Brain pericyte (primary cell): ENCODE measurements at regions not wholly inside any gene's neighbourhood (a gene's known extent, or its start where the extent isn't known, plus 50 kb on each side); places are given as distances from the start of the nearest gene placed in this dataset.
"Not testable (repeated sequence)": the region's sequence is repeated elsewhere in the genome, so short reads cannot be mapped to it uniquely, and the experiment has no call there.

Experiments used
- DNase-seq: peaks from one replicate; pipeline ENCODE4 v3.0.0-alpha.2; 2012; ENCODE audit warnings: low read depth, low spot score

DNA sequence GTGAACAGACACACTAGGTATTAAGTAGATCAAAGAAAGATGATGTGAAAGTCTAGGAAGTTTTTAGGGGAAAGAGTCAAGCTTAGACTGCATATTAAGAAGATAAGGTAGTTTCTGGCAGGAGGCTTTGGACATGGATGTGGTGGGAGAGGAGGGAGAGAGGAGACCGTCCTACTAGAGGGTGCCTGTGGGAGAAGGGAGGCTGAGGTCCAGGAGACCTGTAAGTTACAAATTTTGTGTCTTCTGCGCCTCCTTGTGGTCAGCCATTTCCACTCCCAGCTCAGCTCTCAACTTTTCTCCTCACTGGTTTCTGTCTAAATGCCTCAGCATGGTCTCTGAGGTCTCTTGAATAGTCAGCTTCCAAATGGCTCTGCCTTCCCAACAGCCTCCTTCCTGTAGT, 193.5 kb downstream of the UNC5CL start:
- no peak for DNase-seq

DNA sequence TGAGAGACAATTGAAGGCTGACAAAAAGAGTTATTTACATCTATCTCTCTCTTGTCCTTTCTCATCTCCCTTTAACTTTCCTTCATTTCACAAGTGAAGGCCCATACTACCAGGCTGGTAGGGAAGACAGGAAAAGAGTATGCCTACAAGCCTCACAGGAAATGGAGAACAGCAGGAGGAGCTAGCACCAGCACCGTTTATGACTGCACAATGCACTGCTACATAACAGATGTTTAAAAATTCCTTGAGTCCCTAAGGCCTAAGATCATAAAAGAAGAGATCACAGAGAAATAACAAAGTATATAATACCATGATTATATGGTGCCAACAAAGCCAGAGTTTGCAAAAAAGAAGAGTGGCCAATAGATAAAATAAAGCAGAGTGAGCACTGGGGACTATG, 194.8 kb downstream of the UNC5CL start:
- no peak for DNase-seq

DNA sequence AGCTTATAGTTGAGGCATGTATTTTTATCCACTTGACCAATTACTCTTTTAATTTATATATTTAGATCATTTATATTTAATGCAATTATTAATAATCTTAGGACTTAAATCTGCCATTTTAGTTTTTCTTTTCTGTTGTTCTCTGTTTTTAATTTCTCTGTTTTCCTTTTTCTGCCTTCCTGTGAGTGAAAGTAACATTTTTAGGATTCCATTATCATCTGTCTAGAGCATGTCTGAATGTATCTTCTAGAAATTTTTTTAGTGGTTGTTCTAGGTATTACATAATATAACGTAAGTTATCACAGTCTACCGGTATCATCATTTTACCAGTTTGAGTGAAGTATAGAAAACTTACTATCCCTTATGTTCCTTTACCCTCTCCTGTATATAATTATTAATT, 197.3 kb downstream of the UNC5CL start:
- DNase-seq = no peak

DNA sequence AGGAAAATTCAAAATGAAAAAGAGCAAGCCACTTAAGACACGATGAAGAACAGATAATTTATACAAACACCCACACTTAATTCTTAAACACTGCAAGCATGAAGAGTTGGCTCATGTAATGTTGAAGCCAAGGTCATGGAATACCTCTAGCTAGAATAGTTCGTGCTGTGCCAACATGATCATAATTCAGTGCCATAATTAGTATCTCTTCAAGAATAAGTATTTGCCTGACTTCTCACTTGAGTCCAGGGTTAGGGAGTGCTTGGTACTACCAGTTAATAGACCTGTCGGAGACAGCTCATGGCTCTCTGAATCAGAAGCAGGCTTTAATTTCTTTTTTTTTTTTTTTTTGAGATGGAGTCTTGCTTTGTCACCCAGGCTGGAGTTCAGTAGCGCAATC, 206.3 kb downstream of the UNC5CL start:
- no peak for DNase-seq

DNA sequence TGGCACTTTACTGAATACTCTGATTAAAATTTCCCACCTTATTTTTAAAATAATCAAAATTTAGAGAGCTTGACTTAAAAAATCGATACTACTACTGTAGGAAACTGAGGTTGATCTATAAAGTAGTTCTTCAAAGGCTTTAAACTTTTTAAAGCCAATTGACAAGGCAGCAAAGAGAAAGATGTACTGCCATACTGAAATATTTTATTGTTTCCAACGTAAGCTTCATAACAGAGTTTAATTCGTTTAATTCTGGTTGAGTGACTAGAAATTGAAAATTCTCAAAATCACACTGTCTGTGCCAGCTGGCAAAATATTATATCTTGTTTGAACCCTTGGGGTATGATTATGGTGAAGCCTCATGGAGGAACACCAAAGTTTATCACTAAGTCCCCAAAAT, 207.6 kb downstream of the UNC5CL start:
- no peak for DNase-seq

DNA sequence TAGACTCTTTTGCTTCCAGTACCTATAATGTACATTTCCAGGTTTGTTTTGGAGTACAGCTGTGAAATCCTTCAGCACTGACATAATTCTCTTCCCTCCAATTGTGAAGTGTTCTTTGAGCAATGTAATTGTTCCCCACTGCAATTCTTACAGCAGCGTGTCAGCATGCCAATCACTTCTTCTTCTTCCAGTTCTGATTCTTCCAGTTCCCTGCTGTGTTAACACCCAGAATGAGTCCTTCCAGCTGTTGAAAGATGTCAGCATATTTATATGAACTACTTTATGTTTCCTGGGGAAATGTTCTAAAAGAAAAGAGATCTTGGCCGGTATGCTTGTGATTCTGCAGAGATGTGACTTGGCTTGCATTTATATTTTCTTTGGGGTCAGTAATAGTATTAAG, 213.9 kb downstream of the UNC5CL start:
- no peak for DNase-seq

DNA sequence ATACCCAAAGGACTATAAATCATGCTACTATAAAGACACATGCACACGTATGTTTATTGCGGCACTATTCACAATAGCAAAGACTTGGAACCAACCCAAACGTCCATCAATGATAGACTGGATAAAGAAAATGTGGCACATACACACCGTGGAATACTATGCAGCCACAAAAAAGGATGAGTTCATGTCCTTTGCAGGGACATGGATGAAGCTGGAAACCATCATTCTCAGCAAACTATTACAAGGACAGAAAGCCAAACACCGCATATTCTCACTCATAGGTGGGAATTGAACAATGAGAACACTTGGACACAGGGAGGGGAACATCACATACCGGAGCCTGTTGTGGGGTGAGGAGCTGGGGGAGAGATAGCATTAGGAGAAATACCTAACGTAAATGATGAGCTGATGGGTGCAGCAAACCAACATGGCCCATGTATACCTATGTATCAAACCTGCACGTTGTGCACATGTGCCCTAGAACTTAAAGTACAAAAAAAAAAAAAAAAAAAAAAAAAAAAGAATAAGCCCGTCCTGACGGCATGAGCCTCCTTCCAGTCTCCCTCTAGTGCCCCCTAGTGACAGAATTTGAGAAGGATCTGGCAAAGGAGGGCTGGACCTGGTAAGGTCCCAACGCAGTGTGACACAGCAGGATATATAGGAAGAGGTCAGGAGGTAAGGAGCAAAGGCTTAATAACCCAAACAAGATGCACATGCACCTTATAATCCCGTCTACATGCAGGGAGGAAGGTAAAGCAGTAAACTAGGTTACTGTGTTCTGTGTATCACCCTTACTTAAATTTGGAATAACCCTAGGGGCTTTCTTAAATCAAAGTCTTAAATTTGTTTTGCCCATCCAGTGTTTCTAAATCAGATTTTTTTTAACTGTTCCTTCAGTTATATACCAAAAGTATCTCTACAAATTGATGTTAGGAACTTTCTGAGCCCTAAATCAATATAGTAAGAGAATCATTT, 214.8 kb downstream of the UNC5CL start:
- DNase-seq = not testable (repeated sequence)

DNA sequence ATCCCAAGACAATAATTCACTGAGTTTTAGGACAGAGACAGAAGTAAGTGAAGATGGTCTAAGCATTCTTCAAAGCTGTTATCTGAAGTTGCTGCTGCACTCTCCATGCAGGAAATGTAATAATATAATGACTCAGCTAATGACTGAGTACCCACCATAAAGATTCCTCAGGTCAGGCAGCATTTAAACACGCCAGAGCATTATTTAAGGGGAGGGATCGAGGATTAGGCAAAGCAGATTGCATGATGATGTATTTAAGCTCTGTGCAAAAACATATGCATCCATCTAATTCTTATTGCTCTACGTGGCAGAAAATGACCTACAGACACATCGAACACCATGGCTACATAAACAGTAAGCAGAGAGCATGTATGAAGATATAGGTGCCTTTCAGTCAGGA, 216.4 kb downstream of the UNC5CL start:
- DNase-seq = no peak

DNA sequence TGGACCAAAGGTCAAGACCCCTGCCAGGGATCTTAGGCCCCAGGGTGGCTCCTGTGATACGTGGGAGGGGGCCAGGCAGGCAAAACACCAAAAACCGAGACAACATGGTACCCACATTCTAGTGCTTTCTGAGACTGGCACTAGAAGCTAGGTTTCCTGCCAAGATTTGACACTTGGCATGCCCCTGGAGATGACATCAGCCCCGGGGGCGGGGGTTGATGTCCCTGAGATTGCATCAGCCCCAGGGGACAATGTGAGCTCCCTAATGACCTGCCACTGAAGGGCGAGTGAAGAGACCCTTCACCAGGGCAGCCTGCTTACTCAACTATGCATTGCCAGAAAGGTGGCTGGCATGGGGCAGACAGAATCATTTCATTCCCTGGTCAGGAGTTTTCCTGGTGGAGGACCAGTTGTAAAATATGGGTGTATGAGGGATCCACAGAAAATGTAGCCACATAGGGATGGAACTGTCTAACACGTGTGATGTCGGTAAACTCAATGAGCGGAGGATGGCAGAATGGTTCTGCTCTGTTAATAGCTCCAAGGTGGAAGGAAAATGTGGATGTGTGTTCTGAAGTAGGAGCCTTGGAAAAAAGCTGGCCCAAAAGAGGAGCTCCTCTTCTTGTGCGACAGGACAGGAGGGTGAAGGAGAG, 219.7 kb downstream of the UNC5CL start:
- DNase-seq = no peak

DNA sequence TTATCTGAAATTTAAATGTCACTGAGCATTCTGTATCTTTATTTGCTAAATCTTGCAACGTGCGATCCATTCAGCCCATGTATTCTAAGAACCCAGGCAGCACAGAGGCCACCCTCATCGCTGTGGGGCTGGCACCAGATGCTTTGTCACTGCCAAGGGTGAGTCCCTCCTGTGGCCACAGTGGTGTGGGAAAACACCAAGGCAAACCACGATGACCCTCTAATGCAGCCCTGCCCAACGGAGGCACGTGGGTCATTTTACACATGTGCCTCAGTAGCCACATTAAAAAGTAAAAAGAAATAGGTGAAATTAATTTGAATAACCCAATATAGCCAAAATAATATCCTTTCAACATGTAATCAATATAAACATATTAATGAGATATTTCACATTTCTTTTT, 221.7 kb downstream of the UNC5CL start:
- DNase-seq = no peak

DNA sequence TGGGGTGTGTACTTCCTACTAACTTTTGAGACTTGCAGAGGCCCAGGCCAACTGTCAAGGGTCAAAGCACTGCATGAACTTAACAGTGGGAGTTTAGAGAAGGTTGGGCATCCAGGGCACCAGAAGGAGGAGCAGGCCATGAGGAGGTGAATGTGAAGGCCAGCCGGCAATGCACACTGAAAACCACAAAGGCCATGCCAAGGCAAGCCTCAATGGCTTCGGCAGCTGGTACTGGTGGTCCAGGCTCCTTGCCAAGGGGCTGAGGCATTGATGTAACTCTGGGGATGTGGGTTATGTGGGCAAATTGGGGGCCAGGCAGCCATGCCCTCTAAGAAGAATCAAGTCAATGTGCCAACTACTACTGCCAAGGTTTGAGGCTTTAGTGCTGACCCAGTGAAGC, 222.4 kb downstream of the UNC5CL start:
- no peak for DNase-seq

DNA sequence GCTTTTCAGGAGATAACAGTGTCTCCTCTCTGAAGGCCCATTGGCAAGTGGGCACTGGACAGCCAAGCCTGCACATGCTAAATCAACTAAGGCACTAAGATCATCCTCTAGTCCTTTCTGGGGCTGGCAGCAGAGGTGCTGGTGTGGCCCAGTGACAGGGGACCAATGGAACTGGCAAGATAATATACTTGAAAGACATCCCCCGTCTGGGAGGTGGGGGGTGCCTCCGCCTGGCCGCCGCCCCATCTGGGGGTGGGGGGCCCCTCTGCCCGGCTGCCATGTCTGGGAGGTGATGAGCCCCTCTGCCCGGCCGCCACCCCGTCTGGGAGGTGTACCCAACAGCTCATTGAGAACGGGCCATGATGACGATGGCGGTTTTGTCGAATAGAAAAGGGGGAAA, 223.3 kb downstream of the UNC5CL start:
- no peak for DNase-seq

DNA sequence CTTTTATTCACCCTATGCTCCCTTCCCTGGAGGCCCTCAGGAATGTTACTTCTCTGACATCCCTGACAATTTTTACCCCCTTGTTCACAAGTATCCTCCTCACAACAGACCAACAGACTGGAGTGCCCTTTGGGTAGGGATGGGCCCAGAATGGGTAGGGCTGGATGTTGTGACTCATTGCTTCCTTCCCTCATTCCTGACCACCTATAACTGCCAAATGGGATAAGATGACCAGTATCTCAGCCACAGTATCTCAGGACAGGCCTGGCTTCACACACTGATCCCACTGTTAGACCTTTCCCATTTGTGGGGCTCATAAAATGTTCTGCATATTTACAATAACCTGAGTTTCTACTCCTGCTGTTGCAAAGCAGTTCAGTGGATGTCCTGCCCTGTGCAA, 223.0 kb upstream of the LRFN2 start:
- no peak for DNase-seq

DNA sequence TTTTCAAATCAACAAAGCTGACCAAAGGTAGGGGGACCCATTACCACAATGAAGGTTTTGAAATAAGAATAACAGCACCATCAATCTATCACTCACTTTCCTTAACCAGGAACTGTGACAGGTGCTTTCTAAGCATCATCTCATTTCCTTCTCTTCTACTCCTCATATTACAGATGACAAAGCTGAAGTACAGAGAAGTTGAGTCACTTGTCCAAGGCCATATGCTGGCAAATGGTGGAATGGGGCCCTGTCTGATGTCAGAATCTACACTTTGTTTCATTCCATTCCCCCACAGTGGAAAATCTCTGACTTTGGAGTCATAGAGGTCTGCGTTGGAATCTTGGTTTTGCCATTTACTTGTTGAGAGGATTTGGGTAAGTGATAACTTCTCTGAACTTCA, 222.5 kb upstream of the LRFN2 start:
- no peak for DNase-seq

DNA sequence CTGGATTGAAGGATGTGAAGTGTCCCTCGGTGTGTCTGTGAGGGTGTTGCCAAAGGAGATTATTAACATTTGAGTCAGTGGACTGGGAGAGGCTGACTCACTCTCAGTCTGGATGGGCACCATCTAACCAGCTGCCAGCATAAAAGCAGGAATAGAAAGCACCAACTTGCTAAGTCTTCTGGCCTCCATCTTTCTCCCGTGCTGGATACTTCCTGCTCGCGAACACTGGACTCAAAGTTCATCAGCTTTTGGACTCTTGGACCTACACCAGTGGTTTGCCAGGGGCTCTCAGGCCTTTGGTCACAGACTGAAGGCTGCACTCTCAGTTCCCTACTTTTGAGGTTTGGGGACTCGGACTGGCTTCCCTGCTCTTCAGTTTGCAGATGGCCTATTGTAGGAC, 220.3 kb upstream of the LRFN2 start:
- no peak for DNase-seq

DNA sequence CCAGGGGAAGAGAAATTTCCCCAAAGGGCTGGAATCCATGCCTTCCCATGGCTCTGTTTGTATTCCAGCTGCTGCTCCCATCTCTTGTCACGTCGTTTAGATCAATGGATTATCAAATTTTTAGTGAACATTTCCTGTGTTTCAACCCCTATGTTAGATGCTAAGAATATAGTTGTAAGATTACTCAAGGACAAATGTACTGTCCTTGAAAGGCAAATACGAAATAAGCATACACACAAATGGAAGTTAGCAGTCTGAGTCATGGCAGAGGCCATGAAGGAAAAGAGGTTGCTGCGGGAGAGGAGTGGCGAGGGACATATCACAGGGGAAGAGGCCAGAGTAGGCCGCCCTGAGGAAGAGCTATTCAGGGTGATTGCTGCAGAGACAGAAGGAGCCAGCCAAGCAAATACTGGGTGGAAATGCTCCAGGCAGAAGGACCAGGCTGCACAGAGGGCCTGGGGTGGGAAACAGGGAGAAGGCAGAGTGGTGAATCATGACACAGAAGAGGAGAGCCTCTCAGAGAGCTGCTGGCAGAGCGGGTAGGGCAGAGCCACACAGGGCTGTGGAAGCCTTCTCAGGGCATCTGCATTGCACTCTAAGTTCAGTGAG, 219.2 kb upstream of the LRFN2 start:
- DNase-seq = no peak

DNA sequence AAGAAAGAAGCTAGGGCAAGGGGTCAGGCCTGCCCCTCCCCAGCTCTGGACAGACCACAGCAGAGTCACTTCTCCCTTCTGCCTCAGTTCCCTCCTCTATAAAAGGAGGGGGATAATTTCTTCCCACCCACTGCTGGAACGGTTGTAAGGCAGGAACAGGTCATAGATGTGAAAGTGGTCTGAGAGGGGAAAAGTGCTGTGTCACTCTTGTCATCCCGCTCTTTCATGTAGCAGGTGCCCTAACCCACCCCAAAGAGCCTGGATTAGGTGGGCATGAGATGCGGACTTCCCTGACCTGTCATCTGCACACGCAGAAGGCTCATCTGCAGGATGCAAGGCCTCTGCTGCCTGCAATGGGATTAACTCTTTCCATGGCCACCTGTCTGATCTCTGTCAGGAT, 218.2 kb upstream of the LRFN2 start:
- DNase-seq = no peak

DNA sequence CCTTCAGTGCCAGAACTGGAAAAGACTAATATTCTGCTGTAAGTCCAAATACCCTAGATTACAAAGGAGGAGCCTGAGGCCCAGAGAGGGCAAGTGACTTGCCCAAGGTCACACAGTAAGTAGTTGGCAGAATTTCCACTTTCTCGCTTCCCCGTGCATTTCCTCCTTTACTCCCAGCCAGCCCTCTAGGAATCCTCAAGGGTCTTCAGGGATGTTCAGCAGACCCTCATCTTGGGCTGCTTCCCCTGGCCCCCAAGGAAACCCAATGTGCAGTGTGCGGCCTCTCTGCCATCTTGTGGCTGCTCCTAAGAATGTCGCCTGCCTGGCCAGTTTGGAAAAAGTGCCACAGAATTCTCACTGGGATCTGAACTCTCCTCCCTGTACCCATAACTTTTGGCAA, 217.7 kb upstream of the LRFN2 start:
- no peak for DNase-seq

DNA sequence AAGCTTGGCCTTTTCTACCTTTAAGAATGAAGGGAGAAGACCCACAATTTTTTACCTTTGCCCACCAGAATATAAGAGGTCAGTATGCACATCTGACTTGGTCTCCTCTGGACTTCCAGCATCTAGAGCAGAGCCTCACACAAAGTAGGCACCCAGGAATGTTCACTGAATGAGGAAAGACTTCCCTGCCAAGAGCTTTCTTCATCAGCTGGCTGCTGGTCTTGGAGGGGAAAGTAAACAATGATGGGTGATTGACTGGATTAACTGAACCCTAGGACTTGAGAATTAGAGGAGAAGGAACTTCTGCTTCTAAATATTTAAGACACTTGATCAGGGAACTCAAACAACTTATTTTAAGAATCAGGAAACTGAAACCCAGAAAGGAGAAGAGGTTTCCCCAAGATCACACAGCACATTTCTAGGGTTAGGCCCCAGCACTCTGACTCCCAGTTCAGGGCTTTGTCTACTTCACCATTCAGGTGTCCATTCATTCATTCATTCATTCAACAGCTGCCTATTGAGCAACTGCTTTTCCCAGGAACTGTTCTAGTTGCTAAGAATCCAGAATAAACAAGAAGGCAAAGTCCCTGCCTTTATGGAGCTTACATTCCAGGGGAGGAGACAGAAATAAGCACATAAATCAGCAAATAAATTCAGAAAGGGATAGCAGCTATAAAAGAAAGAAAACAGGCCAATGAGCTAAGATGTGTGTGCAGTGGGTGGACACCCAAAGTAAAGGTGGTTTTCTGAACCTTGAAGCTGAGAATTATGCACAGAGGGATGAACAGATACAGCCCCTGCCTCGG, 216.9 kb upstream of the LRFN2 start:
- no peak for DNase-seq

DNA sequence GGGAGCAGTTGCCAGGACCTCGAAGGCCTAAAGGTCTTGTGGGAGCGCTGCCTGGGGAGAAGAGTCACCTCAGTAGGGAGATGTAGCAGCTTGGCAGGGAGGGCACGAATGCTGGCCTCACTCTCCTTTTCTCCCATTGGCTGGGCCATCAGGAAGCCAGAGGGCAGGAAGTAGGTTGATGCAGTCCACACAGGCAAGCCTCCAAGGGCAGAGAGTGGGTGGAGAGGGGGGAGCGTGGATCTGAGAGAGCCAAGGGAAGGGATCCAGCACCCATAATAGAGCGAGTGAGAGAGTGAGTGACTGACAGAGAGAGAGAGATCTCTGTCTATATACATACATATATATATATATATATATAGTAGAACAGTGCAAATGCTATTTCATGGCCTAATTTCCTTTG, 215.3 kb upstream of the LRFN2 start:
- DNase-seq = no peak

DNA sequence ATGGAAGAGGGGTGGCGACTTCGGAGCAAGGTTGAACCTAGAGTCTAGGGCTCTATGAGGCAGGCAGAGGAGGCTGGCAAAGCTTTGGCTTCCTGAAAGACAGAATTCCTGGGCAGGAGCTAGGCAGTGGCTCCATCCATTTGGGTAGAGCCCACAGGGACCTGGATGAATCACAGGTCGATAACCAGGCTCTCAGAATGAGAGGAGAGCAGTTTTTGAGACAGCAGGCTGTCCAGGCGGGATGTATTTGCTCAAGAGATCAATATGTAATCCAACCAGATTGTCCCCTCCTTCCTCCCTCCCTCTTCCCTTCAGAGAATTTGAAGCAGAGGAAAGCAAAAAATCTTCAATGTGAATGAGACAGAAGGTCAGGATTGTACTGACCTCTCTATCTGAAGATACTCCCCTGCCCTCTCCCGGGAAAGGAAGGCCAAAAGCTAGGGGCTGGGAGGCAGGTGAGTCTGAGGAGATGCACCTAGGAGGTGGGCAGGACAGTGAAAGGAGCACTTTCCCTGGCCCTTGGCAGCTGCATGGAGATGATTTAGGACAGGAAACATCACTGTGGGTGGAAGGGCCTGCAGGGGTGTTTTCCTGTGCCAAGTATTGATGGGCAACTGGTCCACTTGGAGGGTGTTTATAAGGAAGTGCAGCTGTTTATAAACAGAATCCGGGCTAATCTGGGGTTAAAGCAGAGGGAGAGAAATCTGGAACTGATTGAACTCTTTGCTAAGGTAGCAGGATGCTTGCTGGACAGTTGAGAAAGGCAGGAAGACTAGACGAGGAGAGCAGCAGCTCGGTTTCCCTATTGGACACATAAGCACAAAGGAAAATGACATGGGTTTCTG, 212.4 kb upstream of the LRFN2 start:
- no peak for DNase-seq
